ENCODE measurements at regions not wholly inside any gene's neighbourhood (a gene's known extent, or its start where the extent isn't known, plus 50 kb on each side); places are given as distances from the start of the nearest gene placed in this dataset.

GRCh38 chr2:198282061-198282460 lies 477.7 kb downstream of the PLCL1 start:
- TF ChIP-seq, protein P1, sequence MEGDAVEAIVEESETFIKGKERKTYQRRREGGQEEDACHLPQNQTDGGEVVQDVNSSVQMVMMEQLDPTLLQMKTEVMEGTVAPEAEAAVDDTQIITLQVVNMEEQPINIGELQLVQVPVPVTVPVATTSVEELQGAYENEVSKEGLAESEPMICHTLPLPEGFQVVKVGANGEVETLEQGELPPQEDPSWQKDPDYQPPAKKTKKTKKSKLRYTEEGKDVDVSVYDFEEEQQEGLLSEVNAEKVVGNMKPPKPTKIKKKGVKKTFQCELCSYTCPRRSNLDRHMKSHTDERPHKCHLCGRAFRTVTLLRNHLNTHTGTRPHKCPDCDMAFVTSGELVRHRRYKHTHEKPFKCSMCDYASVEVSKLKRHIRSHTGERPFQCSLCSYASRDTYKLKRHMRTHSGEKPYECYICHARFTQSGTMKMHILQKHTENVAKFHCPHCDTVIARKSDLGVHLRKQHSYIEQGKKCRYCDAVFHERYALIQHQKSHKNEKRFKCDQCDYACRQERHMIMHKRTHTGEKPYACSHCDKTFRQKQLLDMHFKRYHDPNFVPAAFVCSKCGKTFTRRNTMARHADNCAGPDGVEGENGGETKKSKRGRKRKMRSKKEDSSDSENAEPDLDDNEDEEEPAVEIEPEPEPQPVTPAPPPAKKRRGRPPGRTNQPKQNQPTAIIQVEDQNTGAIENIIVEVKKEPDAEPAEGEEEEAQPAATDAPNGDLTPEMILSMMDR (IDR thresholded peaks at IDR 0.05; ENCODE audit: insufficient read depth, low read depth, low read length): no peak
- TF ChIP-seq EZH2 (IDR thresholded peaks at IDR 0.05; ENCODE audit: insufficient read depth, low read length): no peak
